ENCODE measurements at regions not wholly inside any gene's neighbourhood (a gene's known extent, or its start where the extent isn't known, plus 50 kb on each side); places are given as distances from the start of the nearest gene placed in this dataset.

DNA sequence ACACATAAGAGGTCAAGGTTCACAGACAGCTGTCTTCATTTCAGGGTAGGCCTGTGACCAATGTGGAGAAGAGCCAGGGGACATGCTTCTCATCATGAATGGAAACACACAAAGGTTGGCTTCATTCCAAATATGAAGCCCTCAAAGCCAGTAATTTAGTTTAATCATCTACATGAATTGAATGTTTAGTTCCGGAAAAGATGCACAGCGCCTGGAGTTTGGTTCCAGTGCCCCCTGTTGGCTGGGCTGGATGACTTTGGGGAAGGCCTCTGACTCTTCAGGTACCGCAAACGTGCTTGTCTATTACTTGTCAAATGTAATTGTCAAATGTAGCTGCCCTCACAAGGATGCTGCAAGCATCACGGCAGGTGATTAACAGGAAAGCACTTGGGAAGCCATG, 130.7 kb downstream of the ADRA2A start:
- TF ChIP-seq, protein P1, sequence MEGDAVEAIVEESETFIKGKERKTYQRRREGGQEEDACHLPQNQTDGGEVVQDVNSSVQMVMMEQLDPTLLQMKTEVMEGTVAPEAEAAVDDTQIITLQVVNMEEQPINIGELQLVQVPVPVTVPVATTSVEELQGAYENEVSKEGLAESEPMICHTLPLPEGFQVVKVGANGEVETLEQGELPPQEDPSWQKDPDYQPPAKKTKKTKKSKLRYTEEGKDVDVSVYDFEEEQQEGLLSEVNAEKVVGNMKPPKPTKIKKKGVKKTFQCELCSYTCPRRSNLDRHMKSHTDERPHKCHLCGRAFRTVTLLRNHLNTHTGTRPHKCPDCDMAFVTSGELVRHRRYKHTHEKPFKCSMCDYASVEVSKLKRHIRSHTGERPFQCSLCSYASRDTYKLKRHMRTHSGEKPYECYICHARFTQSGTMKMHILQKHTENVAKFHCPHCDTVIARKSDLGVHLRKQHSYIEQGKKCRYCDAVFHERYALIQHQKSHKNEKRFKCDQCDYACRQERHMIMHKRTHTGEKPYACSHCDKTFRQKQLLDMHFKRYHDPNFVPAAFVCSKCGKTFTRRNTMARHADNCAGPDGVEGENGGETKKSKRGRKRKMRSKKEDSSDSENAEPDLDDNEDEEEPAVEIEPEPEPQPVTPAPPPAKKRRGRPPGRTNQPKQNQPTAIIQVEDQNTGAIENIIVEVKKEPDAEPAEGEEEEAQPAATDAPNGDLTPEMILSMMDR (IDR thresholded peaks at IDR 0.05): no peak
- no peak for TF ChIP-seq EZH2 (IDR thresholded peaks at IDR 0.05; ENCODE audit: borderline replicate concordance, insufficient read depth, low read depth, low read length, poor library complexity, severe bottlenecking)
